ENCODE measurements at regions not wholly inside any gene's neighbourhood (a gene's known extent, or its start where the extent isn't known, plus 50 kb on each side); places are given as distances from the start of the nearest gene placed in this dataset.
A peak's percentile ranks its signal among the peaks of the same experiment; 100 is the strongest.

DNA sequence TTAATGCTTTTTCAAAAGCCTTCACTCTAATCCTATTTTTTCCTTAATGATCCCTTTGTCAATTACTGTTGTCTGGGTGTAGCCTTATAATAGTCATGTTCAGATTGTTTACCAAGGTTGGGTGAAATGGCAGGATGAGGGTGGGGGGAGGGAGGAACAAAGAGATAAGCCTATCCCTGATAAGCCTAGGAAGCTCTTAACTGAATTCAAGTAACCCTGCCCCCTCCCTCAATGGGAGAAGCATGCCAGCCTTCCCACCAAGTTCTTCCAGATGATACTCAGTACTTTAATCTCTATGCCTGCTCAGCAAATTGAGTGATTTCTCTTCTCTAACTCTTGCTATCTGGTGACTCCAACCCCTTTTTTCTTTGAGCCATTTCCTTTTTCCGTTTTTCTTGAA lies 180.3 kb upstream of the ETAA1 start:
- in situ Hi-C loops (cut with MboI; ENCODE audit: low sequenced_read_pairs) = loop anchor here (5.0 kb wide), 1 partner anchor 635 kb away; no protein-coding TSS in a partner anchor

More for the DNA sequence above, 180.3 kb upstream of the ETAA1 start:
- TF ChIP-seq MXI1 (IDR thresholded peaks at IDR 0.05; ENCODE audit: borderline replicate concordance, low read depth, low read length) = no peak
- no peak for TF ChIP-seq NFE2L2 (IDR thresholded peaks at IDR 0.05; ENCODE audit: low read depth, low read length)
- TF ChIP-seq RFX5 (IDR thresholded peaks at IDR 0.05; ENCODE audit: low read depth, low read length) = no peak
- peak overlapping the region; percentile 82 for H4K5ac ChIP-seq (ENCODE audit: low read depth, low read length)
- no peaks in the 10 kb centered on the region for H3K27me3 ChIP-seq (ENCODE audit: control insufficient read depth, insufficient read depth, low read length)
- peak overlapping the region; percentile 4; the same call in 1 of the 2 replicates for H3K23ac ChIP-seq (ENCODE audit: low read depth, low read length)
- H4K91ac ChIP-seq (ENCODE audit: insufficient read depth, low read depth, low read length) = peak overlapping the region; percentile 31; the same call in 1 of the 2 replicates
- peak overlapping the region; percentile 33; the same call in 1 of the 2 replicates for H2BK20ac ChIP-seq (ENCODE audit: low read depth, low read length)
- peak overlapping the region; percentile 53; the same call in 1 of the 2 replicates for H3K27ac ChIP-seq (ENCODE audit: insufficient read depth, low read length)
- peak overlapping the region; percentile 75 for H2BK5ac ChIP-seq (ENCODE audit: low read depth, low read length, poor library complexity, severe bottlenecking)
- H3K79me1 ChIP-seq (ENCODE audit: low read depth in 1 of 2, low read length in 2 of 2) = peaks cover 11 to 15% of the 10 kb centered on the region in 2 experiments; a peak in 3 of 4 replicates
- H3K18ac ChIP-seq (ENCODE audit: low read depth, low read length) = peak overlapping the region; percentile 84
- 0 out of 2 replicates have a peak overlapping the region, but pooled peaks have one; percentile 40 for H3K14ac ChIP-seq (replicated peaks; ENCODE audit: low read depth, low read length)
- peak overlapping the region; percentile 59 for H2BK120ac ChIP-seq (ENCODE audit: low read depth, low read length)
- H2AK9ac ChIP-seq (replicated peaks; ENCODE audit: low read depth, low read length, poor library complexity) = no peak overlapping the region
- CTCF ChIA-PET = interaction anchor here (2.0 kb wide), 1 partner anchor 638 kb away, joined by 5 read pairs; no protein-coding TSS in a partner anchor
- H4K20me1 ChIP-seq (ENCODE audit: insufficient read depth, low read length) = no peaks in the 10 kb centered on the region
- H2AK5ac ChIP-seq (ENCODE audit: low read depth, low read length) = peak overlapping the region; percentile 62; the same call in 1 of the 2 replicates
- no peak overlapping the region for H3K4me3 ChIP-seq (ENCODE audit: insufficient read depth, low read depth, low read length)
- peak overlapping the region; percentile 30 for H3K4ac ChIP-seq (ENCODE audit: low read depth, low read length)
- no TSS peak for BruUV-seq (replicated peaks)
- H3K9me3 ChIP-seq (ENCODE audit: control insufficient read depth, insufficient read depth, low read length) = peaks cover 2% of the 10 kb centered on the region; the same call in 1 of the 2 replicates
- H4K8ac ChIP-seq (ENCODE audit: low read depth in 2 of 2, low read length in 2 of 2) = peak overlapping the region; percentile 56 to 77; a peak in 3 of 4 replicates
- POLR2A ChIA-PET (ENCODE audit: unreplicated experiment) = no interaction called here
- no peaks in the 10 kb centered on the region for H3K36me3 ChIP-seq (ENCODE audit: control insufficient read depth, insufficient read depth, low read length)
- H3K9me1 ChIP-seq (ENCODE audit: insufficient read depth, low read length) = peaks cover 18% of the 10 kb centered on the region
- peak overlapping the region; percentile 58; the same call in 2 of the 3 replicates for H2BK15ac ChIP-seq (ENCODE audit: low read depth, low read length)
- no peak overlapping the region for H2AFZ ChIP-seq (replicated peaks; ENCODE audit: low read length, poor library complexity)
- H3K4me2 ChIP-seq (ENCODE audit: low read depth, low read length) = no peak overlapping the region
- H3K56ac ChIP-seq (ENCODE audit: extremely low read depth, insufficient read depth, low read length) = no peak overlapping the region
- dilution Hi-C loops (cut with HindIII; ENCODE audit: low sequenced_read_pairs, unreplicated experiment) (loop anchor here (25.0 kb wide), 1 partner anchor 780 kb away; the partner anchor contains the start of gene MEIS1), intact Hi-C loops (cut with micrococcal nuclease) (loop anchor here (5.0 to 10.0 kb wide), 2 partner anchors 625 to 818 kb away; no protein-coding TSS in a partner anchor)
- ATAC-seq (ENCODE audit: low read depth) (no peak), DNase-seq (no peak)
- peaks cover 16% of the 10 kb centered on the region for H3K4me1 ChIP-seq (ENCODE audit: control insufficient read depth, insufficient read depth, low read length)
- H3K9ac ChIP-seq (ENCODE audit: low read depth, low read length) = no peak overlapping the region
- no CpG with 5 or more reads among the region's 1 CpG for WGBS, 2 experiments (ENCODE audit: extremely low coverage in 2 of 2, insufficient read length in 1 of 2)

All from IMR-90 (cell line).